Mesenchymal stem cell (in vitro differentiated cells and primary cell): ENCODE measurements at regions not wholly inside any gene's neighbourhood (a gene's known extent, or its start where the extent isn't known, plus 50 kb on each side); places are given as distances from the start of the nearest gene placed in this dataset.

ENCODE experiments used
- DNase-seq: peaks from one replicate; pipeline ENCODE4 v3.0.0-alpha.2; 2013
- H2AFZ ChIP-seq: one replicate; pipeline ENCODE4 v1.6.1; 2013; ENCODE audit warnings: low read depth, mild to moderate bottlenecking, control low read depth, inconsistent platforms, low read length, moderate library complexity
- H2AK5ac ChIP-seq: 2 replicates; pipeline ENCODE4 v1.6.1; 2013; ENCODE audit warnings: low read length, moderate library complexity, mild to moderate bottlenecking, inconsistent platforms; ENCODE audit not compliant: severe bottlenecking
- H2BK120ac ChIP-seq: one replicate; pipeline ENCODE4 v1.6.1; 2013; ENCODE audit warnings: low read depth, mild to moderate bottlenecking, inconsistent platforms, low read length, moderate library complexity
- H2BK12ac ChIP-seq, 2 experiments: one replicate each; pipeline ENCODE4 v1.6.1; 2013; ENCODE audit warnings: inconsistent platforms in 2 of 2, low read length in 2 of 2, mild to moderate bottlenecking in 2 of 2, moderate library complexity in 2 of 2, control low read depth in 1 of 2
- H2BK15ac ChIP-seq: one replicate; pipeline ENCODE4 v1.6.1; 2013; ENCODE audit warnings: mild to moderate bottlenecking, low read depth, inconsistent platforms; ENCODE audit not compliant: poor library complexity, severe bottlenecking
- H2BK5ac ChIP-seq: 2 replicates; pipeline ENCODE4 v1.6.1; 2013; ENCODE audit warnings: low read depth, mild to moderate bottlenecking, low read length, control low read depth, inconsistent platforms; ENCODE audit not compliant: poor library complexity, severe bottlenecking
- H3K14ac ChIP-seq, 2 experiments: one replicate each; pipeline ENCODE4 v1.6.1; 2013; ENCODE audit warnings: inconsistent platforms in 2 of 2, low read length in 2 of 2, control low read depth in 1 of 2, mild to moderate bottlenecking in 1 of 2, moderate library complexity in 1 of 2
- H3K18ac ChIP-seq, 2 experiments: one replicate each; pipeline ENCODE4 v1.6.1; 2013; ENCODE audit warnings: inconsistent platforms in 2 of 2, low read length in 2 of 2, control low read depth in 1 of 2, low read depth in 1 of 2, mild to moderate bottlenecking in 1 of 2
- H3K23ac ChIP-seq, 2 experiments: one replicate each; pipeline ENCODE4 v1.6.1; 2013; ENCODE audit warnings: inconsistent platforms in 2 of 2, low read length in 2 of 2, mild to moderate bottlenecking in 2 of 2, moderate library complexity in 2 of 2, control low read depth in 1 of 2
- H3K27ac ChIP-seq: 2 replicates; pipeline ENCODE4 v1.5.1; 2013; ENCODE audit warnings: mild to moderate bottlenecking, moderate library complexity, low read length, control low read depth, inconsistent platforms; ENCODE audit not compliant: poor library complexity, severe bottlenecking
- H3K27me3 ChIP-seq, 2 experiments: 2 replicates each; pipeline versions ENCODE4 v1.6.1 to v1.7.0; 2013; ENCODE audit warnings: low read length in 2 of 2, mild to moderate bottlenecking in 2 of 2, moderate library complexity in 2 of 2, control low read depth in 1 of 2, inconsistent platforms in 1 of 2; ENCODE audit not compliant: control insufficient read depth in 1 of 2, insufficient read depth in 1 of 2
- H3K36me3 ChIP-seq, 2 experiments: 2 replicates each; pipeline versions ENCODE4 v1.6.1 to v1.7.0; 2013; ENCODE audit warnings: low read length in 2 of 2, control low read depth in 1 of 2, inconsistent platforms in 1 of 2, low read depth in 1 of 2, mild to moderate bottlenecking in 1 of 2; ENCODE audit not compliant: insufficient read depth in 2 of 2, control insufficient read depth in 1 of 2
- H3K4ac ChIP-seq, 2 experiments: one replicate each; pipeline ENCODE4 v1.6.1; 2013; ENCODE audit warnings: inconsistent platforms in 2 of 2, low read length in 2 of 2, mild to moderate bottlenecking in 2 of 2, moderate library complexity in 2 of 2, control low read depth in 1 of 2, low read depth in 1 of 2
- H3K4me1 ChIP-seq: 2 replicates; pipeline ENCODE4 v1.6.1; 2013; ENCODE audit warnings: low read depth, low read length, control low read depth; ENCODE audit not compliant: control insufficient read depth, insufficient read depth
- H3K4me2 ChIP-seq: 2 replicates; pipeline ENCODE4 v1.6.1; 2013; ENCODE audit warnings: low read length, mild to moderate bottlenecking, inconsistent platforms; ENCODE audit not compliant: poor library complexity, severe bottlenecking
- H3K4me3 ChIP-seq, 2 experiments: 2 replicates each; pipeline versions ENCODE4 v1.5.1 to v1.7.0; 2013; ENCODE audit warnings: low read length in 2 of 2, mild to moderate bottlenecking in 2 of 2, control low read depth in 1 of 2, low read depth in 1 of 2; ENCODE audit not compliant: insufficient read depth in 1 of 2
- H3K79me1 ChIP-seq: replicated peaks from 2 replicates; pipeline ENCODE4 v1.6.1; 2013; ENCODE audit warnings: mild to moderate bottlenecking, control low read depth, low read length, inconsistent platforms; ENCODE audit not compliant: poor library complexity, severe bottlenecking
- H3K9ac ChIP-seq: 2 replicates; pipeline ENCODE4 v1.7.0; 2013; ENCODE audit warnings: mild to moderate bottlenecking, low read length, moderate library complexity
- H3K9me3 ChIP-seq: 2 replicates; pipeline ENCODE4 v1.7.0; 2013; ENCODE audit warnings: mild to moderate bottlenecking, low read length; ENCODE audit not compliant: control insufficient read depth
- H4K8ac ChIP-seq: one replicate; pipeline ENCODE4 v1.6.1; 2013; ENCODE audit warnings: inconsistent platforms, mild to moderate bottlenecking, low read length, moderate library complexity
- H4K91ac ChIP-seq: one replicate; pipeline ENCODE4 v1.6.1; 2013; ENCODE audit warnings: mild to moderate bottlenecking, low read length, inconsistent platforms
- WGBS: methylation state at CpG from one replicate; pipeline ENCODE4 v1.1.7; 2013; ENCODE audit warnings: mixed read lengths; 5-methylcytosine and 5-hydroxymethylcytosine counted together

GRCh38 chr11:13831696-13832095 is 130.8 kb upstream of the SPON1 start:
- Histone ChIP-seq H3K14ac (no peak overlapping the region), H2AK5ac (no peak overlapping the region), H3K27me3 (peaks cover 0 to 11% of the 10 kb centered on the region in 2 experiments), H2BK5ac (no peak overlapping the region), H3K18ac (no peak overlapping the region), H3K4ac (no peak overlapping the region), H3K36me3 (no peaks in the 10 kb centered on the region), H3K27ac (no peak overlapping the region), H3K4me3 (no peak overlapping the region), H4K8ac (no peak overlapping the region), H2BK120ac (no peak overlapping the region), H3K23ac (no peak overlapping the region), H2BK15ac (no peak overlapping the region), H3K79me1 (no peaks in the 10 kb centered on the region), H3K9me3 (no peaks in the 10 kb centered on the region), H4K91ac (no peak overlapping the region), H3K4me1 (no peaks in the 10 kb centered on the region), H3K9ac (no peak overlapping the region), H2BK12ac (no peak overlapping the region), H3K4me2 (no peak overlapping the region), H2AFZ (no peak overlapping the region)
- DNase-seq: no peak

- no peak overlapping the region for H3K4me2 ChIP-seq
- no peaks in the 10 kb centered on the region for H3K9me3 ChIP-seq
- H3K79me1 ChIP-seq: no peaks in the 10 kb centered on the region
- no peak overlapping the region for H3K14ac ChIP-seq
- no peak overlapping the region for H3K18ac ChIP-seq
- no peak overlapping the region for H2BK15ac ChIP-seq
- H3K9ac ChIP-seq: no peak overlapping the region
- no peaks in the 10 kb centered on the region for H3K4me1 ChIP-seq
- 52% methylated on average over 2 of the region's 3 CpGs for WGBS
- DNase-seq: no peak
- H3K23ac ChIP-seq: no peak overlapping the region
- H3K27me3 ChIP-seq: peaks cover 0 to 11% of the 10 kb centered on the region in 2 experiments
- no peak overlapping the region for H3K4ac ChIP-seq
- no peak overlapping the region for H4K8ac ChIP-seq
- H3K27ac ChIP-seq: no peak overlapping the region
- no peak overlapping the region for H3K4me3 ChIP-seq
- no peak overlapping the region for H2BK120ac ChIP-seq
- no peak overlapping the region for H2BK12ac ChIP-seq
- H2AFZ ChIP-seq: no peak overlapping the region
- H3K36me3 ChIP-seq: no peaks in the 10 kb centered on the region
- H2BK5ac ChIP-seq: no peak overlapping the region
- H4K91ac ChIP-seq: no peak overlapping the region
- no peak overlapping the region for H2AK5ac ChIP-seq
These were observed 128.1 kb upstream of the SPON1 start for GRCh38 chr11:13834463-13834862.

- Histone ChIP-seq H3K23ac (no peak overlapping the region), H3K18ac (no peak overlapping the region), H2AFZ (no peak overlapping the region), H3K9ac (no peak overlapping the region), H4K91ac (no peak overlapping the region), H3K4me1 (no peaks in the 10 kb centered on the region), H4K8ac (no peak overlapping the region), H2BK5ac (no peak overlapping the region), H2BK15ac (no peak overlapping the region), H3K36me3 (no peaks in the 10 kb centered on the region), H3K9me3 (no peaks in the 10 kb centered on the region), H2BK12ac (no peak overlapping the region), H3K27me3 (peaks cover 0 to 17% of the 10 kb centered on the region in 2 experiments), H3K4me2 (no peak overlapping the region), H2AK5ac (no peak overlapping the region), H2BK120ac (no peak overlapping the region), H3K4ac (no peak overlapping the region), H3K79me1 (no peaks in the 10 kb centered on the region), H3K27ac (no peak overlapping the region), H3K14ac (no peak overlapping the region), H3K4me3 (no peak overlapping the region)
- no peak for DNase-seq
- 85% methylated on average over 2 of the region's 2 CpGs for WGBS
These were observed 125.9 kb upstream of the SPON1 start for GRCh38 chr11:13836666-13837065.

- Histone ChIP-seq H4K91ac (no peak overlapping the region), H2BK5ac (no peak overlapping the region), H3K79me1 (no peaks in the 10 kb centered on the region), H2BK120ac (no peak overlapping the region), H3K9ac (no peak overlapping the region), H3K4me1 (no peaks in the 10 kb centered on the region), H3K4me3 (no peak overlapping the region), H3K36me3 (no peaks in the 10 kb centered on the region), H3K27me3 (peaks cover 0 to 15% of the 10 kb centered on the region in 2 experiments), H3K14ac (no peak overlapping the region), H2AK5ac (no peak overlapping the region), H4K8ac (no peak overlapping the region), H3K23ac (no peak overlapping the region), H3K4ac (no peak overlapping the region), H2BK12ac (no peak overlapping the region), H3K18ac (no peak overlapping the region), H3K27ac (no peak overlapping the region), H2BK15ac (no peak overlapping the region), H3K4me2 (no peak overlapping the region), H2AFZ (no peak overlapping the region), H3K9me3 (no peaks in the 10 kb centered on the region)
- WGBS: 74% methylated on average over 2 of the region's 2 CpGs
- no peak for DNase-seq
These were observed 125.2 kb upstream of the SPON1 start for GRCh38 chr11:13837286-13837685.
